GM21619 (cell line): ENCODE measurements at regions not wholly inside any gene's neighbourhood (a gene's known extent, or its start where the extent isn't known, plus 50 kb on each side); places are given as distances from the start of the nearest gene placed in this dataset.

ENCODE experiments used
- ATAC-seq: cut with Tn5 transposase; IDR thresholded peaks from one replicate; pipeline ENCODE4 v1.9.1; 2021; ENCODE audit not compliant: unreplicated experiment

- no peak for ATAC-seq
Measured at GRCh38 chr7:124515106-124515830, 250.3 kb downstream of the GPR37 start.

GRCh38 chr7:124514471-124514870 is 251.1 kb downstream of the GPR37 start:
- no peak for ATAC-seq

GRCh38 chr7:124497176-124497575 is 268.4 kb downstream of the GPR37 start:
- ATAC-seq: no peak

- no peak for ATAC-seq
Measured at GRCh38 chr7:124489925-124490324, 275.7 kb downstream of the GPR37 start.

DNA sequence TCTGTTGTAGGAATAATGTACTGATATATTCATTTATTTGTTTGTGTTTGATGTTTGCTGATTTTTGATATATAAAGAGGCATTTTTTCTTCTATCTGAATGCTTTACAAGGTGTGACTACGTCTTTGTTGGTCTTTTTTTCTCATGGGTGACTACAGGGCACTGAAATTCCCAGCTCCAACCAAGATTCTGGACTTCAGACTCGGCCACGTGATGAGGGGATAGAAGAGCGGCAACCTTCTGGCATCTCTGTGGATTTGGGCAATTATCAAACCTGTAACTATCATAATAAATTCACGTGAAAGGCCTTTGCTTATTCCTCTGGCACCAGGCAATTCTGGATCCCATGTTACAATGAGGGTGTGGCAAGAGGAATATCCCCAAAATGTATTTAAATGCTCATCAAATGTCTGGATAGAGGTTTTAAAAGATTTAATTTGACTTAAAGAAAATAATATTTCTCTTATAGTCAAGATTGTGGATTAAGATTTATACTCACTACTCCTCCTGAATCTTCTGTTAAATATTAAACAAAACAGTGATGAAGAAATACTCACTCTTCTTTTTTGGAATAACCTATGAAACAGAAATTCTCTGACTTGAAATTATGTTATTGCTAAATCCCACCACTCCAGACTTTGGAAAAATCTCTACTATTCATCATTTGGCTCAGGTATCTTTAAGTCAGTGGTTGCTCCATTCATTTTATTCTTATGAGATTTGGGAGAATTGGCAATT is 276.3 kb downstream of the GPR37 start:
- no peak for ATAC-seq

DNA sequence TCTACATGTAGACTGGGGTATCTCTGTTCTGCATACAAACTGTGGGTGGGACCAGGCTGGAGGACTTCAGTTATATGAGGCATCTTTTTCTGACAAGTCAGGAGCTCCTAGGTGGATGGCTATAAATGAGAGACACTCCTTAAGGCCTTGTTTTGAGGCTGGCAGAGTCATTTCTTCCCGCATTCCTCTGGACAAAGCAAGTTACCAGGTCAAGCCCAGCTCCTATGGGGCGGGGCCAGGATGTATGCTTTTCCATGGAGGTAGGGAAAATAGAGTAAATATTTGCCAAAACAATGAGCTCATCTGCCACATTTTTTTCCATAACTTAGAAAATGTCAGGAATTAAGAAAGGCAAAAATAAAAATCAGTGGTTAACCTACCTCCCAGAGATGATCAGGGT is 283.4 kb downstream of the GPR37 start:
- no peak for ATAC-seq

DNA sequence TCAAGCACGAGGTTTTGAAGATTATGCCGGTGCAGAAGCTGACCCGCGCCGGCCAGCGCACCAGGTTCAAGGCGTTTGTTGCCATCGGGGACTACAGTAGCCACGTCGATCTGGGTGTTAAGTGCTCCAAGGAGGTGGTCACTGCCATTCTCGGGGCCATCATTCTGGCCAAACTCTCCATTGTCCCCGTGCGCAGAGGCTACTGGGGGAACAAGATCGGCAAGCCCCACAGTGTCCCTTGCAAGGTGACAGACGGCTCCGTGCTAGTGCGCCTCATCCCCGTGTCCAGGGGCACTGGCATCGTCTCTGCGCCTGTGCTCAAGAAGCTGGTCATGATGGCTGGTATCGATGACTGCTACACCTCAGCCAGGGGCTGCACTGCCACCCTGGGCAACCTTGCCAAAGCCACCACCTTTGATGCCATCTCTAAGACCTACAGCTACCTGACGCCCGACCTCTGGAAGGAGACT is 284.7 kb downstream of the GPR37 start:
- ATAC-seq: no peak

GRCh38 chr7:124480036-124480820 is 285.4 kb downstream of the GPR37 start:
- ATAC-seq: no peak

DNA sequence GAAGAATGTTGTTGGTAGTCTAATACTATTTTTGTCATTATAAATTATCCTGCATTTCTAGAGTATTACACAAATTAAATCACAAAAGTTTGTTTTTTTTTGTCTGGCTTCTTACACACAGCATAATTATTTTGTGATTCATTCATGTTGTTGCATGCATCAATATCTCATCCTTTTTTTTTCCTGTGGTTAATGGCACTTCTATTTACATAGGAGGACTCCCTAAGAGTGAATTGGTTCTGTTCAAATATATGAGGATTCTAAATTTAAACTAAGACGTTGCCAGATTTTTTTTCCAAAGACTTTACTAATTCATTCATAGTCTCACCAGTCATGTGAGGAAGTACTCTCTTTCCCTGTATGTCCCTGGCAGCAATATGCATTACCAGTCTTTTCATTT is 303.3 kb downstream of the GPR37 start:
- no peak for ATAC-seq

DNA sequence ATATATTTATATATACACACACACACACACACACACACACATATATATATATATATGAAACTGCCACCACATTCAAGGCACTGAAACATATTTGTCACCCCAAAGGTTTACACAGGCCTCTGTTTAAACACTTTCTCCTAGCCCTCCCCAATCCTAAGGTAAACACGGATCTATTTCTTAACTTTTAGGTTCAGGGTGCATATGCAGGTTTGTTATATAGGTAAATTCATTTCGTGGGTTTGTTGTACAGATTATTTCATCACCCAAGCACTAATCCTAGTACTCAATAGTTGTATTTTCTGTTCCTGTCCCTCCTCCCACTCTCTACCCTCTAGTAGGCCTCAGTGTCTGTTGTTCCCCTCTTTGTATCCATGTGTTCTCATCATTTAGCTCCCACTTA is 305.0 kb downstream of the GPR37 start:
- no peak for ATAC-seq

DNA sequence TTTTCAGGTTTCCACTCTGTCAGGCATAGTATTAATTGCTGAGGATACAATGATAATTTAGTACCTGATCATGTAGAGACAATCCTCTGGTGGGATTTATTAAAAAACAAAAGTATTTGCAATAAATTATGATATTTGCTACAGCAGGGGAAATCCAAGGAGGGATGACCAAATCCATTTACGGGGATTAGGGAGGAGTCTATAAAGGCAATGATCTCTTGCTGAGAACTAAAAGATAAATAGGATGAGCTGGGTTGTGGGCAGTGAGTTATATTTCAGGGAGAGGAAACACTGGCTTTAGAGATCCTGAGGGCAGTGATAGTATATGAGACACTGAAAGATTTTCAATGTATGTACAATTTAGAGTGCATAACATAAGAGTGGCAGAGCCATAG is 305.5 kb downstream of the GPR37 start:
- ATAC-seq: no peak

- ATAC-seq: no peak
Measured at GRCh38 chr7:124459101-124460055, 306.2 kb downstream of the GPR37 start.

GRCh38 chr7:124457841-124458240 is 307.8 kb downstream of the GPR37 start:
- no peak for ATAC-seq

- ATAC-seq: no peak
Measured at GRCh38 chr7:124456286-124456685, 309.3 kb downstream of the GPR37 start.

- ATAC-seq: no peak
Measured at GRCh38 chr7:124452186-124452585, 313.4 kb downstream of the GPR37 start.

GRCh38 chr7:124449896-124450295 is 315.7 kb downstream of the GPR37 start:
- no peak for ATAC-seq

DNA sequence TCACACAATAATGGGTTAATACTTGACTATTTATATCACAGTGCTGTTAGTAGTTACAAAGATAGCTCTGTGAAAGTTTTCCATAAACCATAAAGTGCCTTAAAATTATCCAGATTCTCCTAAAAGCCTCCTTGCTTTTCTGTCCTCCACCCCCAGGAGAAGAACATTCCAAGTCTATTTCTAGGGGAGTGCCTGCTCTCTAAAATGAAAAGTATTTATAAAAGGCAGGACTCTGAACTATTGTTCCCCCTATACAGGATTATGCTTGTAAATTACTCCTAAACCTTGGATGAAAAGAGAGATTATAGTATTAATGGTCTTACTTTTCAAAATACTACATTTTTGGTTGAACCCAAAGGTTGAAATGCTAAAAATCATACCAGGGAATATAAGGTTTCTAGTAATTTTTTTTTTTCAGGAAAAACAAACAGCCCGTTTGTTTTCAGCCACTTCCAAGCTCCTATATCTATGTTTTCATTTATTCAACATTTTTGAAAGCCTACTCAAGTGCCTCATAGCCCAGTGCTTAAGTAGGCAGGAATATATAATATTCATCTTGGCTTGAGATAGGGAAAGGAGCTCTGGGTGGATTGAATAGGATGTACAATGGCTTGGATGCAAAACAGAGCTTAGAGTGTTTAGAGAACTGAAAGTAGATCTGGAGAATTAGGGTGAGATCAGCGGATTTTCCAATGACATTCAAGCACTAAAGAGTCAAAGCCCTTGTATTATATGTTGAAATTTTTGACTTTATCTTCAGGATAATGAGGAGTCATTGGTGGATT is 320.7 kb downstream of the GPR37 start:
- ATAC-seq: no peak

GRCh38 chr7:124443762-124444161 is 321.8 kb downstream of the GPR37 start:
- no peak for ATAC-seq

DNA sequence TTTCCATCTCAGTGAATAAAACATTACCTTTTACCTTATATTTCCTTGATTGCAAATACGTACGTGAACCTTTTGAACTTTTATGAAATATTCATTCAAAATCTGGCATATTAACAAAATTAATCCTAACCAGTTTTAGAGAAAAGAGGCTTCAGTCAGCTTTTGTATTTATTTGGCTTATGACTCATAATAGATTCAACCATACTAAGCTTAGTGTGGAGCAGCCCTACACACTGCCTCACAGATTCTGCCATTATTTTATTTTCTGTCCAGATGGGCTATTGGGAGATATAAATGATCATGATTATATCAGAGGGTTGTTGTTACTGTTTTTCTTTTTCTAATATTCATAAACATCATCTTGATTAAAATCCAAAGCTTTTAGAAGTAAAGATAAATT is 325.5 kb downstream of the GPR37 start:
- ATAC-seq: no peak
